ENCODE measurements at regions not wholly inside any gene's neighbourhood (a gene's known extent, or its start where the extent isn't known, plus 50 kb on each side); places are given as distances from the start of the nearest gene placed in this dataset.
"Not testable (repeated sequence)": the region's sequence is repeated elsewhere in the genome, so short reads cannot be mapped to it uniquely, and the experiment has no call there.

DNA sequence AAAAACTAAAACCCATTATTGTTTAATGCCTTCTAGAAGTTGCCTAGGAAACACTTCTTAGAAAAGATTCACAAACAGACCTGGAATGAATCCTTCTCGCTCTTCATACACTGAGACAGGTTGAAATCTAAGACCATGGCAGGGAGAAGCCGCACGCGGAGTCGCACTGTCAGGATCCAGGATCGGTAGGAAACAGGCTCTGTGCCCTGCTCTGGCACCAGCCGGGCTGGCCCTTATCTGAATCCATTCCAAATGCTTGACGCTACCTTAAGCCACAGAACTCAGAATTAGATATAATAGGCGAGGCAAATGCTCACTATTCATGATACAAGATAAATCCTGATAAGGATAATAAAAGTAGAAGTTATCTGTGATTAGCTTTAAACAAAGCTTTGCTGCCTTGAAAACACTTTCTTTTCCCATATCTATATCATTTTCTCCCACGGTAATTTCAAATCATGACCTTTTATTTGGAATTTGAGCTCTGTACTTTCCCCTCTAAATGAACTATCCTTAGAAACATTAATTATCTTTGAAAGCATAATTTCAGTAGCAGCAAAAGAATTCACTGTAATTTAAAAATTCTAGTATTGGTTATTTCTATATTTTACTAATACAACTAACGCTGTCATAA, 385.6 kb downstream of the IRS2 start:
- DNase-seq = peak in 5 of 51 donors; percentile 6 to 57 (median 23)

GRCh38 chr13:109400209-109400608, 386.2 kb downstream of the IRS2 start:
- peak in 20 of 51 donors; percentile 7 to 57 (median 24) for DNase-seq

- DNase-seq = not testable (repeated sequence)
These were observed 388.3 kb downstream of the IRS2 start for GRCh38 chr13:109398071-109398470.

DNA sequence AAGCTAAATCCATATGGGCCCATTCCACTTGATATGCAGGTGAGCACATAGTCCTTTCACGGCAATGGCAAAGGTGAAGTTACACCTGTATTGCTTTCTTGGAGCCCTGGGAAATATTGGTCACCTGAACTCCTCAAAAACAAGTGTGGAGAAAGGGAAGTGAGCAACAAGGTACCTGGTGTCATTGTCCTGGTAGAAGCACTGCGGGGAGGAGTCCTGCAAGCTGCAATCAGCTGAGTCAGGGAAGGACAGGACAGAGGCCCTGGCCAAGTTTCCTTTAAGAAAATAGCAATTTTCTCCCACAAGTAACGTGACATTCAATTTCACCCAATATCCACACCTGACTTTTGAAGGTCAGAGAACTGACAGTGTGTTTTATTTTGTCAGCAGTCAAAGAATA, 389.1 kb downstream of the IRS2 start:
- no peak for DNase-seq

- no peak for DNase-seq
These were observed 390.1 kb downstream of the IRS2 start for GRCh38 chr13:109396266-109396665.

DNA sequence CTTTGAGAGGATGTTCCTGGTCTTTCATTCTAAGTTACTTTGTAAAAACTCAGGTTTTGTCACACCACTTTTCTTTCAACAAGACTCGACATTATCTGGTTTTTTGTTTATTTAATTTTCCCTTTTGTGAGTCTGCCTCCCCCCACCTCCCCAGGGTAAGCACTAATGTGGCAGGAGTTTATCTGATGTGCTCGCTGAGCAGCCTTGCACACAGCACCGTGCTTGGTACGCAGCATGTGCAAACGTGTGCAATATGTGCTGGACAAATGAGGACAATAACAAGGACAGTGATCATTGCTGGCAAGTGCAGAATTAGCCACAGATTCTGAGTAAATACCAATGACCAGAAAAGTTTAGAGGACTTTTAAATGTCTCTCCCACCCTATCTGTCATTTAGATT, 391.4 kb downstream of the IRS2 start:
- DNase-seq = no peak

DNA sequence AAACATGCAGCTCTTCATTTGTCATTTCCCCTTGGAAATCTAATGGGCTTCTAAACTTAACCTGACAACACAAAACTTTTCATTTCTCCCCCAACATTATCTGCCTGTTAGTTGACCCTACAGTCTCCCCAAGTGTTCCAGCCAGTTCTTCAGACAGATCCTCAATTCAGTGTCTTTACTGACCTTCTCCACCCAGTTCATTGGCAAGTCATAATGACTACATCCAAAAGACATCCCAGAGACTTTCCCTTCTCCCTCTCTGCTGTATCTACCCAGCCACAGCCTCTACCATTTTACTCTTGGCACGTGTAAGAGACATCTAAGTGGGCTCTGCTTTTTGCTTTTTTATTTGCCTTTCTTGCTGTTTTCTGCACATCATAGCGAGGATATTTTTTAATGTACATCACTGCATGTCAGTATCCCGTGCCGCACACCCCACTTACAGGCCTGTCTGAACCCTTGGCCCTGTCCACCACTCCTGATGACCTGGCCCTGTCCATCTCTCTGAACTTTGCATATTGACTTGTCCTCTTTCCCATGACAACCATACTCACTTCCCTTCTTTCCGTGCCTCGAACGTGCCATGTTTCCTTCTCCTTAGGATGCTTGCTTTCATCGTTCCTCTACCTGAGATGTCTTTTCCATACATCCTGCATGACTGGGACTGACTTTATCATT, 391.9 kb downstream of the IRS2 start:
- DNase-seq = no peak

- no peak for DNase-seq
These were observed 393.3 kb downstream of the IRS2 start for GRCh38 chr13:109393045-109393444.

GRCh38 chr13:109390391-109390790, 396.0 kb downstream of the IRS2 start:
- DNase-seq = no peak

DNA sequence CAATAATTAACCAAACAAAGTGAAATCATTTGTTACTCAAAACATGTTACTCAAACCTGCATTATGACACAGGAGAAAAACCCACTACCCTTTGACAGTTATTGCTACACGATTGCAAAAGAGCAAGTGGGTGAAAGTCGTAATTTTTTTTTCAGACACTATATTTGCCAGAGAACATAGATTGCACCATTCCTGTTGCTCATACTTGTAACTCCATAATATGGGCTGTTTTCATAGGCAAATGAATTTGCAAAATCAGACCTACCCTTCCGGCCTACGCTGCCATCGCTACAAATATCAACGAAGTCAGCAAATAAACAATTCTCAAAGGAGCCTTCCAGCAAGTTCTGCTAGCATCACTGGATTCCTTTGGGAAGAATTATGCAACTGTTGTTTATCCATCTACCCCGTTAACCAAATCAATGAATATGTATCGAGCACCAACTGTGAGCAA, 396.5 kb downstream of the IRS2 start:
- DNase-seq = no peak

- no peak for DNase-seq
These were observed 396.9 kb downstream of the IRS2 start for GRCh38 chr13:109389456-109389855.

DNA sequence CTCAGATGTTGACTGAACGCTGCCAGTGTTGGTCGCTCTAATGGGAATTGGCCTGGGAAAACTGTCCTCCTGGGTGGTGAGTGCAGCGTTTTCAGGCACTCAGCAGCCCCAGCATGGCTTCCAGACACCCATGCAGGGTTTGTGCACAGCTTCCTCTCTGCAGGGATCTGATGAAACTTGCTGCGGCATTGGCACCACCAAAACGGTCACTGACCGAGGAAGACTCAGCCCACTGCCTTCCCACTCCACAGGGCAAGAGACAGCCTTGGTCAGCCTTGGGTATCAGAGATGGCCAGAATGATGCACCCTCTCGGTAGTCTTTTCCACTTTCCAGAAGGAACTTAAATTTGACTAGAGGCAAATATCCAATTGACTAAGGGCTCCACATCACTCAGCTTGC, 398.9 kb downstream of the IRS2 start:
- peak in 1 of 51 donors; percentile 5 for DNase-seq

DNA sequence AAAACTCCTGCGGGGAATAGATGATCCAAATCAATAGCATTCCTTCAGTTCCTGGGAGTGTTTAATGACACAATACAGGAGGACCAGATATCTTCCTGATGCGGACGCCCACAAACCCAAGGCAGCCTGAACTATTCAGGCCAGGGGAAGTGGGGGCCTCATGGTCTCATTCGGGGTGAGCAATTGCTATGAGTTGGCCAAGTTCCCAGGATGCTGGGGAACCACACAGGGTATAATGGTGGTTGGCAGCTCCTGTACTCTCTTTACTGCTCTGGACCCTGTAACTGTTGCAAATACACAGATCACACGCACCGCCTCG, 401.2 kb downstream of the IRS2 start:
- DNase-seq = no peak

DNA sequence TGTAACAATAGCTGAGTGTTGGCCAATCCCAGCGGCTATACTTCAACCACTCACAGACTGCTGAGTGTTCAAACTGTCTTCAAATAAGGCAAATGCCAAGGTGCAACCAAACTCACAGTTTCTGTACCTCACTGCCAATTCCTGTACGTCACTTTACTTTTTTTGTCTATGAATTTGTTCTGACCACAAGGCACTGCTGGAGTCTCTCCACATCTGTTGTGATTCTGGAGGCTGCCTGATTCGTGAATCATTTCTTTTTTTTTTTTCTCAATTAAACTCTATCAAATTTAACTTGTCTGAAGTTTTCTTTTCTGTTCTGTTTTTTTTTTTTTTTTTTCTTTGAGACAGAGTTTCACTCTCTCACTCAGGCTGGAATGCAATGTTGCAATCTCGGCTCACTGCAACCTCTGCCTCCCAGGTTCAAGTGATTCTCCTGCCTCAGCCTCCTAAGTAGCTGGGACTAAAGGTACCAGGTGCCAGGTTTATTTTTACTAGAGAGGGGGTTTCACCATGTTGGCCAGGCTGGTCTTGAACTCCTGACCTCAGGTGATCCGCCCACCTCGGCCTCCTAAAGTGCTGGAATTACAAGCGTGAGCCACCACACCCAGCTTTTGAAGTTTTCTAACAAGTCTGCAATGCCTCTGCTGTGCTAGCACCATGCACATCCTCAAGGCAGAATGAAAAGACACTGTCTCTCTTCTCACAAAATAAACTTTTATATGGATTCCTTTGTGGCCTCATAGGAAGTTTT, 401.7 kb downstream of the IRS2 start:
- no peak for DNase-seq

- no peak for DNase-seq
These were observed 402.7 kb downstream of the IRS2 start for GRCh38 chr13:109383683-109384082.

DNA sequence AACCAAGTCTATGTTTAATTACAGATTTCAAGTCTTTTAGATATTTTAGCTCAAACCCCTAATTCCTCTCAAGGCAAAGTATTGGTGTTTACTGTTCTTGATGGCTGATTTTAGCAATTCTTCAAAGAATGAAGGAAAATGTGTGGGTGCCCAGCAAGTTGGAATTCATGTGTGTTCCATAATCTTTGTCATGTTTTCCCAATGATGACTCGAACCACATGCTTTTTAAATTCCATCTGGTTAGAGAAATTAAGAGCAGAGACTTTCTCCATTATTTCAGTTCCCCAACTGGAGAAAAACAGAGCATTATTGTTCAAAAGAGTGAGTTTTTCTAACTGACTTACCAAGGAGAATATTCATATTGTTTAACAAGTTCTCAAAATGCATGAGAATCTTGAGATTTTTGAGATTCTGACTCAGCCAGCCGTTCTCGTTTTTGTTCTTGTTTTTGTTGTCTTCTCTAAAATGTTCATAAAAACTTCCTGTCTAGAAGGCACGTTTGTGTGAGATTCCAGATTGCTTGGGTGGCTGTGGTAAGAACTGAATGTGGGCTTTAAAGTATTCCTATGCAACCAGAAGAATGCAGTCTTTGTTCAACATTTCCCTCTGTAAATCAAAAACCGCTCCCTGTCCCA, 404.7 kb downstream of the IRS2 start:
- no peak for DNase-seq

- DNase-seq = no peak
These were observed 405.9 kb downstream of the IRS2 start for GRCh38 chr13:109380457-109380856.

DNA sequence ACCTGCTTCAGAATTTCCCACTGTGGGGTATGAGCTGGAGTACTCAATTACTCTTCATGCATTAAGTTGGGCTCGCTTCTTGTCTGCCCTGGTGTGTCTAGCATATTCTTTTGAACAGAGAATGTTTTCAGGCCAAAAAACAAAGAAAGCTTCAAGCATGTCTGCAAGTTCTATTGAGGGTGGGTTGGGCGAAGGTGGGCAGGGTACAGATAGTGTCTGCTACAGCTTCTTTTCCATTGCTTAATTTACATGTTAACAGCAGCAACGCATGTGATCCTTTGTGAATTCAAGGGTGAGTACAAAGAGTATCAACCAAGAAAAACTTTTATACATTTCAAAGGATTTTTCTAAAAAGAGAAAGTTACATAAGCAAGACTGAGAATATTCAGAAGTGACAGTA, 406.5 kb downstream of the IRS2 start:
- DNase-seq = peak in 1 of 51 donors; percentile 17

- DNase-seq = no peak
These were observed 409.4 kb downstream of the IRS2 start for GRCh38 chr13:109376936-109377335.

DNA sequence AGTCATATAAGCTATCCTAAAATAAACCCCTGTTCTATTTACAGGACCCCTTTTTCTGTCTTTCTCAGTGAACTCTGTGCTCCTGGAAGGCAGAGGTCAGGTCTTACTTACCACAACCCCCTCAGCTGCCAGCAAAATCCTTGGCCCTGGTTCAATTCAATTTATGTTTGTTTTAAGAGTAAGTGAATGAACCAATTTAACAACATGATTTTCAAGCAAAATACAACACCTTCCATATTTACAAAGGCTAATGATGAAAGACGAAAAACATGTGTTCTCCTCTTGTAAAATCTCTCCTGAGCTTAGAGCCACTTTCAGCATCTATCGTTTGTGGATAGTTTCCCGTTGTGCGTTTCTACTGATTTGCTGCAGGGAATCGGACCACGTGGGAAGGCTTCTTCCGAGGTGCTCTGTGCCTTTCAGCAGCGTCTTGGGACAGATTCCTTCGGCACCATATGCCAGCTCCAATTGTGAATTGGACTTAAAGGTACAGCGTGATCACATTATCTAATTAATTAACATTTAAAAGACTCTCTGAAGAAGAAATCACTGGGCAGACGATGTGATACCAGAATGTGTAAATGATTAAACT, 411.7 kb downstream of the IRS2 start:
- DNase-seq = no peak

DNA sequence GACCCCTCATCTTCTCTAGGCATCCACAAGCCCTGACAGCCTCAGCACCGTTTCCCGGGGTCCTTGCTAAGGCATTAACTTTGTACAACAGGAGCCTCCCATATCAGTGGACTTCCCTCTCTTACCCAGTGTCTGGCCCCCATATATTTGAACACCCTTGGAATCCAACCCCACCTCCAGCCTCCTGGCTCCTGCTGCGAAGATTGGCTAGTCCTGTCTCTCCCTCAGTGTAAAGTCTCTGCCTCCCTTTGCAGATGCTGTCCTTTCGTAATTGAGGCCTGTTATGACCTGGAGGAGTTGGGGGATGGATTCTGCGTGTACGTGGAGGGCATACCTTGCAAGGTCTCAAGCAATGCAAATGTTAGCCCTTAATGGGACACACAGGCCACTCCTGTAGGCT, 413.7 kb downstream of the IRS2 start:
- DNase-seq = no peak

- no peak for DNase-seq
These were observed 415.3 kb downstream of the IRS2 start for GRCh38 chr13:109371066-109371465.

Measured in hypothalamus (tissue), 51 donors.